Mesothelial cell of epicardium (in vitro differentiated cells): ENCODE measurements at regions not wholly inside any gene's neighbourhood (a gene's known extent, or its start where the extent isn't known, plus 50 kb on each side); places are given as distances from the start of the nearest gene placed in this dataset.

Experiments
- DNase-seq, 2 experiments: peaks; one replicate each; pipeline ENCODE4 v3.0.0; 2021; ENCODE audit warnings: low spot score in 2 of 2; ENCODE audit not compliant: unreplicated experiment in 2 of 2
- H3K27ac Mint-ChIP-seq: 2 replicates; pipeline ENCODE4 v1.8.0; 2021; ENCODE audit warnings: mixed read lengths
- H3K27me3 Mint-ChIP-seq: 2 replicates; pipeline ENCODE4 v1.8.0; 2021; ENCODE audit warnings: low read depth, mixed read lengths
- H3K36me3 Mint-ChIP-seq: 2 replicates; pipeline ENCODE4 v1.8.0; 2021; ENCODE audit warnings: mixed read lengths
- H3K4me1 Mint-ChIP-seq: 2 replicates; pipeline ENCODE4 v1.8.0; 2021; ENCODE audit warnings: mixed read lengths
- H3K4me3 Mint-ChIP-seq: 2 replicates; pipeline ENCODE4 v1.8.0; 2021; ENCODE audit warnings: mild to moderate bottlenecking, moderate library complexity, mixed read lengths
- H3K9me3 Mint-ChIP-seq: 2 replicates; pipeline ENCODE4 v1.8.0; 2021; ENCODE audit warnings: mixed read lengths
- CTCF ChIP-seq: fragments of 200-600 bp; sonication (generic); IDR thresholded peaks from one replicate; pipeline ENCODE4 v1.5.0; 2021; ENCODE audit warnings: antibody characterized with exemption; ENCODE audit not compliant: unreplicated experiment

- no peak for TF ChIP-seq CTCF
- H3K27ac Mint-ChIP-seq, result no peak overlapping the region
- H3K36me3 Mint-ChIP-seq, result no peaks in the 10 kb centered on the region
- H3K27me3 Mint-ChIP-seq, result no peaks in the 10 kb centered on the region
- H3K9me3 Mint-ChIP-seq, result no peaks in the 10 kb centered on the region
- peaks cover 4% of the 10 kb centered on the region for H3K4me1 Mint-ChIP-seq
- H3K4me3 Mint-ChIP-seq, result no peak overlapping the region
- DNase-seq, result no peak
Measured at GRCh38 chr9:95643619-95644018, 126.8 kb upstream of the PTCH1 start.

- no peak overlapping the region for H3K4me3 Mint-ChIP-seq
Measured at GRCh38 chr9:95642189-95642588, 125.4 kb upstream of the PTCH1 start.

GRCh38 chr9:95641586-95641985, 124.8 kb upstream of the PTCH1 start:
- Mint-ChIP-seq H3K36me3 (no peaks in the 10 kb centered on the region), H3K4me3 (no peak overlapping the region), H3K27ac (no peak overlapping the region), H3K9me3 (no peaks in the 10 kb centered on the region), H3K27me3 (no peaks in the 10 kb centered on the region), H3K4me1 (peaks cover 9% of the 10 kb centered on the region)
- no peak for DNase-seq
- no peak for TF ChIP-seq CTCF

More at GRCh38 chr9:95642189-95642588, 125.4 kb upstream of the PTCH1 start:
- no peaks in the 10 kb centered on the region for H3K36me3 Mint-ChIP-seq
- H3K9me3 Mint-ChIP-seq, result no peaks in the 10 kb centered on the region
- peaks cover 4% of the 10 kb centered on the region for H3K4me1 Mint-ChIP-seq
- no peak for DNase-seq
- no peak for TF ChIP-seq CTCF
- no peaks in the 10 kb centered on the region for H3K27me3 Mint-ChIP-seq
- no peak overlapping the region for H3K27ac Mint-ChIP-seq

- TF ChIP-seq CTCF, result no peak
- no peak for DNase-seq
Measured at GRCh38 chr9:95640336-95640735, 123.6 kb upstream of the PTCH1 start.

GRCh38 chr9:95635986-95636671, 119.4 kb upstream of the PTCH1 start:
- TF ChIP-seq CTCF, result no peak
- Mint-ChIP-seq H3K36me3 (no peaks in the 10 kb centered on the region), H3K4me1 (peaks cover 25% of the 10 kb centered on the region), H3K4me3 (no peak overlapping the region), H3K9me3 (no peaks in the 10 kb centered on the region), H3K27me3 (peaks cover 3% of the 10 kb centered on the region), H3K27ac (no peak overlapping the region)
- DNase-seq, result no peak

More at GRCh38 chr9:95640336-95640735, 123.6 kb upstream of the PTCH1 start:
- H3K4me1 Mint-ChIP-seq, result peaks cover 12% of the 10 kb centered on the region
- no peak overlapping the region for H3K4me3 Mint-ChIP-seq
- no peaks in the 10 kb centered on the region for H3K36me3 Mint-ChIP-seq
- no peaks in the 10 kb centered on the region for H3K27me3 Mint-ChIP-seq
- no peaks in the 10 kb centered on the region for H3K9me3 Mint-ChIP-seq
- no peak overlapping the region for H3K27ac Mint-ChIP-seq
